Frontal cortex (tissue), 3 donors: ENCODE measurements at regions not wholly inside any gene's neighbourhood (a gene's known extent, or its start where the extent isn't known, plus 50 kb on each side); places are given as distances from the start of the nearest gene placed in this dataset.
"Not testable (repeated sequence)": the region's sequence is repeated elsewhere in the genome, so short reads cannot be mapped to it uniquely, and the experiment has no call there.

Experiments used
- DNase-seq, 2 donors: peaks; one replicate each; pipeline ENCODE4 v3.0.0; 2012; ENCODE audit warnings: low spot score in 2 of 2
- FAIRE-seq: peaks from 2 replicates; lab custom pipeline; 2012; peaks lifted over from hg19 to GRCh38; lab: Jason Lieb, UNC
- donor health status: control.
- donor health status: control.
- donor health status: control.

- FAIRE-seq (no peak), DNase-seq (no peak)
Observed at GRCh38 chr5:130871346-130872086, 293.5 kb downstream of the HINT1 start.

- FAIRE-seq = no peak
- DNase-seq = no peak
Observed at GRCh38 chr5:130870691-130871090, 294.4 kb downstream of the HINT1 start.

- FAIRE-seq (no peak), DNase-seq (no peak)
Observed at GRCh38 chr5:130868186-130868840, 296.7 kb downstream of the HINT1 start.

- no peak for FAIRE-seq
- DNase-seq = no peak
Observed at GRCh38 chr5:130845049-130845765, 319.8 kb downstream of the HINT1 start.

- DNase-seq = no peak
- FAIRE-seq = no peak
Observed at GRCh38 chr5:130836729-130837649, 328.1 kb downstream of the HINT1 start.

GRCh38 chr5:130817598-130818384, 347.3 kb downstream of the HINT1 start:
- DNase-seq, FAIRE-seq: not testable (repeated sequence)

- DNase-seq (no peak), FAIRE-seq (no peak)
Observed at GRCh38 chr5:130815246-130815645, 349.8 kb downstream of the HINT1 start.

- FAIRE-seq = no peak
Observed at GRCh38 chr5:130808691-130809090, 356.4 kb downstream of the HINT1 start.

GRCh38 chr5:130805648-130806047, 359.4 kb downstream of the HINT1 start:
- DNase-seq (no peak), FAIRE-seq (no peak)

More at GRCh38 chr5:130808691-130809090, 356.4 kb downstream of the HINT1 start:
- no peak for DNase-seq

- no peak for FAIRE-seq
Observed at GRCh38 chr5:130805036-130805435, 360.0 kb downstream of the HINT1 start.

GRCh38 chr5:130801963-130802362, 363.1 kb downstream of the HINT1 start:
- DNase-seq = no peak
- FAIRE-seq = no peak

More at GRCh38 chr5:130805036-130805435, 360.0 kb downstream of the HINT1 start:
- DNase-seq = no peak

- FAIRE-seq (no peak), DNase-seq (no peak)
Observed at GRCh38 chr5:130799015-130799414, 366.0 kb downstream of the HINT1 start.

GRCh38 chr5:130797303-130797702, 367.8 kb downstream of the HINT1 start:
- DNase-seq (no peak), FAIRE-seq (no peak)

- FAIRE-seq (no peak), DNase-seq (no peak)
Observed at GRCh38 chr5:130796902-130797301, 368.2 kb downstream of the HINT1 start.

GRCh38 chr5:130796032-130796431, 369.0 kb downstream of the HINT1 start:
- DNase-seq (no peak), FAIRE-seq (no peak)

- DNase-seq (no peak), FAIRE-seq (no peak)
Observed at GRCh38 chr5:130795037-130795436, 370.0 kb downstream of the HINT1 start.

GRCh38 chr5:130777794-130778193, 387.3 kb downstream of the HINT1 start:
- DNase-seq = no peak
- no peak for FAIRE-seq

- DNase-seq (no peak), FAIRE-seq (no peak)
Observed at GRCh38 chr5:130773813-130774212, 391.2 kb downstream of the HINT1 start.

- DNase-seq (no peak), FAIRE-seq (no peak)
Observed at GRCh38 chr5:130762031-130762430, 403.0 kb downstream of the HINT1 start.
